Thyroid gland (tissue), 4 donors: ENCODE measurements at regions not wholly inside any gene's neighbourhood (a gene's known extent, or its start where the extent isn't known, plus 50 kb on each side); places are given as distances from the start of the nearest gene placed in this dataset.

Experiments
- POLR2A ChIP-seq, 2 donors: fragments of 450-650 bp; IDR thresholded peaks; one replicate each; pipeline ENCODE4 v1.6.1; 2017; ENCODE audit warnings: antibody characterized with exemption in 2 of 2, mild to moderate bottlenecking in 2 of 2, moderate library complexity in 1 of 2
- TF ChIP-seq, protein P1 (sequence below), 6 experiments: fragments of 200-600 bp in 3 of 6; fragments of 450-650 bp in 3 of 6; sonication (generic) in 3 of 6; IDR thresholded peaks; one replicate each; pipeline ENCODE4 v1.5.1; 2016 to 2019; ENCODE audit warnings: antibody characterized with exemption in 6 of 6, mild to moderate bottlenecking in 2 of 6, inconsistent platforms in 1 of 6, moderate library complexity in 1 of 6

GRCh38 chr2:172328103-172328841 lies 99.1 kb upstream of the ITGA6 start:
- TF ChIP-seq, protein P1, sequence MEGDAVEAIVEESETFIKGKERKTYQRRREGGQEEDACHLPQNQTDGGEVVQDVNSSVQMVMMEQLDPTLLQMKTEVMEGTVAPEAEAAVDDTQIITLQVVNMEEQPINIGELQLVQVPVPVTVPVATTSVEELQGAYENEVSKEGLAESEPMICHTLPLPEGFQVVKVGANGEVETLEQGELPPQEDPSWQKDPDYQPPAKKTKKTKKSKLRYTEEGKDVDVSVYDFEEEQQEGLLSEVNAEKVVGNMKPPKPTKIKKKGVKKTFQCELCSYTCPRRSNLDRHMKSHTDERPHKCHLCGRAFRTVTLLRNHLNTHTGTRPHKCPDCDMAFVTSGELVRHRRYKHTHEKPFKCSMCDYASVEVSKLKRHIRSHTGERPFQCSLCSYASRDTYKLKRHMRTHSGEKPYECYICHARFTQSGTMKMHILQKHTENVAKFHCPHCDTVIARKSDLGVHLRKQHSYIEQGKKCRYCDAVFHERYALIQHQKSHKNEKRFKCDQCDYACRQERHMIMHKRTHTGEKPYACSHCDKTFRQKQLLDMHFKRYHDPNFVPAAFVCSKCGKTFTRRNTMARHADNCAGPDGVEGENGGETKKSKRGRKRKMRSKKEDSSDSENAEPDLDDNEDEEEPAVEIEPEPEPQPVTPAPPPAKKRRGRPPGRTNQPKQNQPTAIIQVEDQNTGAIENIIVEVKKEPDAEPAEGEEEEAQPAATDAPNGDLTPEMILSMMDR (IDR thresholded peaks at IDR 0.05), result no peak
- TF ChIP-seq POLR2A (IDR thresholded peaks at IDR 0.05), result no peak
